Left kidney (tissue), 1 donor: ENCODE measurements at regions not wholly inside any gene's neighbourhood (a gene's known extent, or its start where the extent isn't known, plus 50 kb on each side); places are given as distances from the start of the nearest gene placed in this dataset.
A peak's percentile ranks its signal among the peaks of the same experiment; 100 is the strongest.

ENCODE experiments used
- DNase-seq: peaks from one replicate; pipeline ENCODE4 v3.0.0-alpha.2; 2013

GRCh38 chr20:24166412-24166811, 177.8 kb upstream of the GGTLC1 start:
- no peak for DNase-seq

GRCh38 chr20:24166123-24166381, 177.5 kb upstream of the GGTLC1 start:
- DNase-seq: no peak

- no peak for DNase-seq
Measured at GRCh38 chr20:24165301-24166122, 176.9 kb upstream of the GGTLC1 start.

DNA sequence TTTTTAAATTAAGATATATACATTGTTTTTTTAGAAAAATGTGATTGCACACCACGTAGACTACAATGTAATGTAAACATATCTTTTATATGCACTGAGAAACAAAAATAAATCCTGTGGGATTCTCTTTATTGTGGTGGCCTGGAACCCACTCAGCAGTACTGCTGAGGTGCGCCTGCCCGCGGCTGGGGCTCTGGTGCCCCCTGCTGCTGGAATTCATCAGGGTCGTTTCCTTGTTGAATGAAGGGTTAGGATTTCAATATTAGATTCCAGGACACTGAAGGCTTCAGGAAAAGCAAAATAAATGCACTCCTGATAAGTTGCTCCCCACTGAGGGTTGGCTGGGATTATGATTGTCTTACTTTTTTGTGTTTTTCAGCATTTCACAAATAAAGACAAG, 175.8 kb upstream of the GGTLC1 start:
- no peak for DNase-seq

DNA sequence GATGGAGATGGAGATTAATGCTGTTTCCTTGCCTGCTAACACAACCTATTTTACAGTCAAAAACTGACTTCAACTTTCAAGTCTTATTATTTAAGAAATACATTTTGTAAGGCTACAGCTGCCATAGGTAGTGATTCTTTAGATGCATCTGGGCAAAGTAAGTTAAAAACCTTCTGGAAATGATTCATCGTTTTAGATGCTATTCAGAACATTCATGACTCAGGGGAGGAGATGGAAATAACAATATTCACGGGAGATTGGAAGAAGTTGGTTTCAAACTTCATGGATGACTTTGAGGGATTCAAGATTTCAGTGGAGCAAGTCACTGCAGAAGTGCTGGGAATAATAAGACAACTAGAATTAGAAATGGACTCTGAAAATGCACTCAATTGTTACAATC, 174.9 kb upstream of the GGTLC1 start:
- DNase-seq: no peak

DNA sequence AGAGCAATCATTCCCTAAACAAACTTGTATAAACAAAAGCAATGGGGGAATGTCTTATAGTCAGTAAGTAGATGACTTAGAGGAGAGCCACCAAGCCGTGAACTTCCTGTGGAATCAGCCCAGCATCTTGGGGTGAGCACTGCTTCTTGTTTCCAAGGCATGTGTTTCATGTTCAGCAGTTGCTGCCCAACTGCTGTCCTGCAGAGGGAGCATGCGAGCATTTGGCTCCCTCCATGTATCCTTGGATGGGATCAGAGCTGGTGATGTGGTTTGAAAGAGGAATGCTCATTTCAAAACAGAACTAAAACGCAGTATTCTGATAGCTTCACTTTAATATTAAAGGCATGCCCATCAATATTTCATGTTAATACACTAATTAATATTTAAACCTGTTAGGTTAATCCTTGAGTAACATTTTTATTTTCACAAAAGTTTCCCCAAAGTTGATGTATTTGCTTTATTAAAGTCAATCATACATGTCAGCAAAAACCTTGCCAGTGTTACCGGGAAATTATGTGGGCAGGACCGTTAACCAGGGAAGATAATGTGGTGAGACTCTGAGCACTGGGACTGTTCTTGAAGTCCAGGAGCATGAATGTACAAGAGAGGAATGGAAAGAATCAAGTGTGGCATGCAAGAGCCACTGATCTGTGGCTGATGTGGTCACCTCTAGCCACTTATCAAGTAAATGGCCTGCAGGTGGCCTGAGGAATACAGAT, 172.1 kb upstream of the GGTLC1 start:
- DNase-seq: peak; percentile 36

- DNase-seq: no peak
Measured at GRCh38 chr20:24158281-24158680, 169.7 kb upstream of the GGTLC1 start.

DNA sequence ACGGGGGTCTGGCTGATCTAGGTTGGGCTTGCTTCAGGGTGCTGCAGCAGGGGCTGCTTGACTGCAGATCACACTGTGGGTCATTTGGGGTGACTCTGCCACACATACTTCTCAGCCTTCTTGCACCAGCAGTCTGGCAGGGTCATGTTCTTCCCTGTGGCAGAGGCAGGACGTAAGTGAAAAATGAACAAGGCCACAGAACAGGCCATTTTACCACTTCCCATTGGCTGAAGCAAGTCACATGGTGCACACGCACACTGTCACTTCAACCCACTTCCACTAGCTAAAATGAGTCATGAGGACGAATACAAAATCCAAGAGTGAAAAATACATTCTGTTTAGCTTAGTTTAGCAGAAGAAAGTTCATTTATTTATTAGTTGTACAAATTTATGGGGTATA, 168.6 kb upstream of the GGTLC1 start:
- no peak for DNase-seq

GRCh38 chr20:24153101-24154040, 164.8 kb upstream of the GGTLC1 start:
- no peak for DNase-seq

GRCh38 chr20:24151621-24152294, 163.2 kb upstream of the GGTLC1 start:
- DNase-seq: no peak

DNA sequence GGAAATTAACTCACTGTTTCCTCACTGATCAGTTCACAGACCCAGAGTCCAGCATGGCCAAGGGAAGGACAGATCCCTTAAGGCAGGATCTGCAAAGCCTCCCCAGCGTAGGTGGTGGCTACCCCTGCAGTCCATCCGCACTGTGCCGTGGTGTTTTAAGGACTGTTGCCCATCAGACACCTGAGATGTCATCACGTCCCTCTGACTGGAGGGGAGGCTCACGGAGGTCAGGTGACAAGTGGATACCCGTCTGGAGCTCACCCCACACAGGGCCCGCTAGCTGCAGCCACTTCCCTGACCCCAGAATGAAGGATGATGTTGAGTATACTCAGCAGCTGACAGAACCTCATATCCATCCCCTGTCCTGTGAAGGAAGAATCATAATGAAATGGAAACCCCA, 161.8 kb upstream of the GGTLC1 start:
- DNase-seq: no peak

DNA sequence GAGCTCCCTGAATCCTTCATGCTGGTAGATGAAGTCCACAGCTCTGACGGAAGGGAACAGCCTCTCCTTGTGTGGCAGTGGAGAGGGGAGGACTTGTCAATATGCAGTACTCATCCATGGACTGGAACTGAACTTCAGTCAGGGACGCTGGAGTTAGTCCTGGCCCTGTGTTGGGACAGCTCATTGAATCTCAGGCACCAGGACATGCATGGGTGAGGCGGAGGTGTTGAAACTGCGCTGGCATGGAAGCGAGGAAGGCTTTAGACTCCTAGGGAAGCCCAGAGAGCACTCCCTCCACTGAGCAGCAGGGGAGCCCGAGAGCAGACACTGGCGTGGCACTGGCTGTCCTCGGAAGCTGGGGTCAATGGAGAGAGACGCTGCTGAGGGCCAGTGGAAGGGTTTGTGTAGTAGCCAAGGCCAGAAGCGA, 161.3 kb upstream of the GGTLC1 start:
- DNase-seq: no peak

DNA sequence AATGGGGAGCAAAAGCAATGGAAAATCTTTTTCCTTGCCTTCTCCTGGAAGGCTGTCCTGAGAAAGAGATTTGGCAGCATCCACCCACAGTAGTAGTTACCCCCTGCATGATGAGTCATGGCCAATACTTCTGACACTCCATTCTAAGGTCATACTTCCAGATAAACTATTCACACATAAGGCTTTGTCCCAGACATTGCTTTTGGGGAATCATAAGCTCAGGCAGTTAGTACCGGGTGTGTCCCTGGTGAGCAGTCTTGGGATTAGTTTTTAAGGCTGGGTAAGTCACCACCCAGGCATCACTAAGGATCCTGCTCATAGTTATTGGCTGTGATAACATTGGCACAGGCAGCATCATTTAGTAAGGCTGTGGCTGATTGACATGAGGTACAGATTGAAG, 160.6 kb upstream of the GGTLC1 start:
- no peak for DNase-seq

- DNase-seq: no peak
Measured at GRCh38 chr20:24148372-24148771, 159.8 kb upstream of the GGTLC1 start.

DNA sequence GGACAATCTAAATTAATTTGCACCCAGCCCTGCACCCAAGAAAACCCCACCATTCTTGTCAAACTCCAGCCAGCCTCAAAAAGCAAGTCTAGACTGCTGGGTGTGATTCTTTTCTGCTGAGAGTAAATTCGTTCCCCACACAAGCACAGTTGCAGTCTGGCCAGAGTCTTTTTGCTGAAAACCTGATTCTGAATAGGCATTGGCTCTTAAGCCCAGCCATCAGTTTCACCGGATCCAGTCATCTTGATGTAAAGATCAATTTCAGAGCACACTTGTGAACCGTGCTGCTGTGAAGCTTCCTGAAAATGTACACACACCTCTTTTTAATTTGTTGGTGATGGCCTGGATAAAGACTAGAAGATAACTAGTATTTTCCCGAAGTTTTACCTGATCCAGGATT, 159.4 kb upstream of the GGTLC1 start:
- no peak for DNase-seq

DNA sequence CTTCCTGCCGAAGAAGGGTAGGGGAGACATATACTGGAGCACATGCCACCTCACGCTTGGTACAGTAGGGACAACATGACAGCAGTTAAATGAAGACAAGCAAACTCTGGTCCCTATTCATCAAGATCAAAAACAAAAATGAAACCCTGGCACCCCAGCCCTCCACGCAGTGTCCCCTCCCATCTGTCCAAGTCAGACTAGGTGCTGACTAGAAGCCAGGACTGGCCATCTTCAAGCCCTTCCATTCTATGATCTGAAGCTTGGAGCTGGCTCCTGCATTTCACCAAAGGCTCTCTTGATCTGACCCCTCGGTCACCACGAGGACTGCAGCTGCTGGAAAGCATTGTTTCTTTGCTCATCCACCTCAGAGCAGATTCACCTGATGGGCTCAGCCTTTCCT, 158.9 kb upstream of the GGTLC1 start:
- no peak for DNase-seq

GRCh38 chr20:24146231-24146634, 157.7 kb upstream of the GGTLC1 start:
- DNase-seq: no peak

DNA sequence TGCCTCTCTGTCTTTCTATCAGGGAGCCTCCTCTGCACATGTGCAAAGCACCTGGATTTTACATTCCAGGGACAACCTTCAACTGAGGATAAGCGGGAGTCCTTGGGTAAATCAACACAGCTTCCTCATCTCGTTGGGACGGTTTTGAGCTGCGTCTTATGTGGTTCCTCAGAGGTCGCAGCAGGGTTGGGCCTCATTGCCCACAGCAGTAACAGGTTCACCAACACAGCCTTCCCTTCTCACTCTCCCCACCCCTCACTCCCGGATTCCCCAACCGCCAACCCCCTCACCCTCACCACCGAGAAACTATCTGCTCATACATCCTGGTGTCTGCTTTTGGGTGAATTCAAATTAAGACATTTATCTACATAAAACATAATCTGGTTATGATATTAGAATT, 155.8 kb upstream of the GGTLC1 start:
- DNase-seq: no peak

DNA sequence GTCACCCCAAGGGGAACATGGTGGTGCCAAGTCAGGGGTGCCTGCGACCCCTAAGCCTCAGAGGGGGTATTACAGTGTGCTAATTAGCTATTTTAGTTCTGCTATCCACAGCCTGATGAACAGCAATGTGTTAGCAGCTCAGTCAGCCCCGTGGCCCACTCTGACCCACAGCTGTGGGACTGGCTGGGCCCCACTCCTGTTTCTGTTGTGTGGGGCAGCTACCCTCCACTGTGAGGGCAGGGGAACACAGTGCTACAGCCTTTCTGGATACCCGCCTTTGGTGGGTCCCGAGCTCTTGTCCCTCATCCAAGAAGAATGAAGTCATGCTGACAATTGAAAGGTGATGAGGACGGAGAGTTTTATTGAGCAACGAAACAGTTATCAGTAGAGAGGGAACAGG, 152.5 kb upstream of the GGTLC1 start:
- DNase-seq: no peak

DNA sequence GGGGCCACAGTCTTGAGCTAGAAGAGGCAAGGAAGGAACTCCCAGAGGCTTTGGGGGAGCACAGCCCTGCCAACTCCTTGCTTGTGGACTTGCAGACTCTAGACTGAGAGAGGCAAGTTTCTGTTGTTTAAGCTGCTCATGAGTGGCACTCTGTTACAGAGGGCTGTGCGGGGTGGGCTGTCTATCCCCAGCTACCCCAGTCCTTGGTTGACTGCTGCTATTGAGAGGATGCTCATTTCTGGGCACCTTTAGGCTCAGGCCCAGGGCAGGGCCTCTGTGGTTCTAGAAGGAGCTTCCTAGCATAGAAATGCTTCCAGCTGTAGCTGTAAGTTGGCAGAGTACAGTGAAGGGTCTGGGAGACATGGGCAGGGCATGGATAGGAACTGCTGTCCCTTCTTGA, 151.3 kb upstream of the GGTLC1 start:
- DNase-seq: no peak

DNA sequence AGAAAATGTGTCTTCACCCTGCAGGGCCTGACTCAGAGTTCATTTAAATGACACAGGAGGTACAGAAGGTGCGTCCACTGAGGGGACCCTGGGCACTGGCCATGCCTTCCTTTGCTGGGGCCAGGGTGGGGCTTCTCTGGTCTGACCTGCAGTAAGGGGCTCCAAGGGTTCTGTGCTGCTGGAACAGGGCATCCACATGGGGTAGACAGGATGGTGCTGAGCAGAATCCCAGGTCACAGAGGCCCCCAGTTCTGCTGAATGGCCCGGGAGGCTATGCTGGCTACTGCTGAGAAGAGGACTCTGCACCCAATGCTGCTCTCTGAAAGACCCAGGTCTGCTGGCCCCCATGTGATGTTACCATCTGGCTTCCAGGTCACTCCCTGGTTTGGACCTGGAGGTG, 150.4 kb upstream of the GGTLC1 start:
- no peak for DNase-seq

DNA sequence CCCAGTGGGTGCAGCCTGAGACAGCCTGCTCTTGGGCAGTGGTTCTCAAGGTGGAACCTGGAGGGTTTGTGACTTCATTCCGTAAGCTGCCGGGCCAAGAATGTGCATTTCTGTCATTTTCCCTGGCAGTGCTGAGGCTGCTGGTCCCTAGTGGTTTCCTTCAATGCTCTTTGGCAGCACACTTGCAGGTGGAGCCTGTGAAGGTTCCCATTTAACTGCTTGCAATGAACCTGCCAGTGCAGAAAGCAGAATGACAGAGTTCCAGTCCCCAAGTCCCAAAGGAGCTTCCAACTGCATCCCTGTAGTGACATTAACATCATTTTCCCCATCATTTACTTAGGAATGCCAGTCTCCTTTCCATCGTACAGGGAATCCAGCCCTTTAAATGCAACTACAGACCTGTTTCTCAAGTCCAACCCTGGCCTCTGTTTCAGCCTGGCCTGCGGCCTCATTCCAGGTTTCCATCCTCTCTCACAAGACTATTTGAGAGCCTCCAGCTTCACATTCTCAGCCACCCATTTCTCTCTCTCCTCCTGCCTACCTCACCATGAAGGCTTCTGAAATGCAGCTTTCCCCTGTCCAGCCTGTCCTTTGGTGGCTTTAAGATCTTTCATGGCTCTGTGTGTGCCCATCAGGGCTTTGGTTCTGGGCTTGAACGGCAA, 149.7 kb upstream of the GGTLC1 start:
- no peak for DNase-seq
